Mesothelial cell of epicardium (in vitro differentiated cells): ENCODE measurements at regions not wholly inside any gene's neighbourhood (a gene's known extent, or its start where the extent isn't known, plus 50 kb on each side); places are given as distances from the start of the nearest gene placed in this dataset.

Experiments
- DNase-seq, 2 experiments: peaks; one replicate each; pipeline ENCODE4 v3.0.0; 2021; ENCODE audit warnings: low spot score in 2 of 2; ENCODE audit not compliant: unreplicated experiment in 2 of 2
- H3K27ac Mint-ChIP-seq: 2 replicates; pipeline ENCODE4 v1.8.0; 2021; ENCODE audit warnings: mixed read lengths
- H3K27me3 Mint-ChIP-seq: 2 replicates; pipeline ENCODE4 v1.8.0; 2021; ENCODE audit warnings: low read depth, mixed read lengths
- H3K36me3 Mint-ChIP-seq: 2 replicates; pipeline ENCODE4 v1.8.0; 2021; ENCODE audit warnings: mixed read lengths
- H3K4me1 Mint-ChIP-seq: 2 replicates; pipeline ENCODE4 v1.8.0; 2021; ENCODE audit warnings: mixed read lengths
- H3K4me3 Mint-ChIP-seq: 2 replicates; pipeline ENCODE4 v1.8.0; 2021; ENCODE audit warnings: mild to moderate bottlenecking, moderate library complexity, mixed read lengths
- H3K9me3 Mint-ChIP-seq: 2 replicates; pipeline ENCODE4 v1.8.0; 2021; ENCODE audit warnings: mixed read lengths
- CTCF ChIP-seq: fragments of 200-600 bp; sonication (generic); IDR thresholded peaks from one replicate; pipeline ENCODE4 v1.5.0; 2021; ENCODE audit warnings: antibody characterized with exemption; ENCODE audit not compliant: unreplicated experiment

- Mint-ChIP-seq H3K27ac (no peak overlapping the region), H3K27me3 (peaks cover 2% of the 10 kb centered on the region), H3K4me3 (no peak overlapping the region), H3K36me3 (no peaks in the 10 kb centered on the region), H3K9me3 (peaks cover 7% of the 10 kb centered on the region), H3K4me1 (no peaks in the 10 kb centered on the region)
- no peak for TF ChIP-seq CTCF
- no peak for DNase-seq
Measured at GRCh38 chr3:18625085-18625484, 199.9 kb upstream of the SATB1 start.

GRCh38 chr3:18623220-18623619, 198.1 kb upstream of the SATB1 start:
- no peak for TF ChIP-seq CTCF
- H3K4me3 Mint-ChIP-seq = no peak overlapping the region
- H3K4me1 Mint-ChIP-seq = no peaks in the 10 kb centered on the region
- DNase-seq = no peak
- H3K27me3 Mint-ChIP-seq = peaks cover 2% of the 10 kb centered on the region
- H3K9me3 Mint-ChIP-seq = peaks cover 7% of the 10 kb centered on the region
- H3K36me3 Mint-ChIP-seq = no peaks in the 10 kb centered on the region
- H3K27ac Mint-ChIP-seq = no peak overlapping the region

- Mint-ChIP-seq H3K4me3 (no peak overlapping the region), H3K9me3 (no peaks in the 10 kb centered on the region), H3K36me3 (no peaks in the 10 kb centered on the region), H3K27ac (no peak overlapping the region), H3K4me1 (no peaks in the 10 kb centered on the region), H3K27me3 (no peaks in the 10 kb centered on the region)
- TF ChIP-seq CTCF = no peak
- DNase-seq = no peak
Measured at GRCh38 chr3:18618723-18619122, 193.6 kb upstream of the SATB1 start.

- no peak overlapping the region for H3K4me3 Mint-ChIP-seq
- no peak for TF ChIP-seq CTCF
- H3K27me3 Mint-ChIP-seq = no peaks in the 10 kb centered on the region
- DNase-seq = no peak
- peaks cover 3% of the 10 kb centered on the region for H3K36me3 Mint-ChIP-seq
- H3K9me3 Mint-ChIP-seq = peaks cover 9% of the 10 kb centered on the region
- no peaks in the 10 kb centered on the region for H3K4me1 Mint-ChIP-seq
- H3K27ac Mint-ChIP-seq = no peak overlapping the region
Measured at GRCh38 chr3:18611991-18612390, 186.9 kb upstream of the SATB1 start.

GRCh38 chr3:18609187-18609586, 184.0 kb upstream of the SATB1 start:
- peaks cover 9% of the 10 kb centered on the region for H3K9me3 Mint-ChIP-seq
- no peak overlapping the region for H3K4me3 Mint-ChIP-seq
- no peak overlapping the region for H3K27ac Mint-ChIP-seq
- H3K4me1 Mint-ChIP-seq = no peaks in the 10 kb centered on the region
- peaks cover 3% of the 10 kb centered on the region for H3K36me3 Mint-ChIP-seq
- no peaks in the 10 kb centered on the region for H3K27me3 Mint-ChIP-seq
- no peak for TF ChIP-seq CTCF
- DNase-seq = no peak

- TF ChIP-seq CTCF = no peak
- peaks cover 10% of the 10 kb centered on the region for H3K36me3 Mint-ChIP-seq
- H3K27ac Mint-ChIP-seq = no peak overlapping the region
- no peaks in the 10 kb centered on the region for H3K27me3 Mint-ChIP-seq
- no peak for DNase-seq
- H3K9me3 Mint-ChIP-seq = peaks cover 29% of the 10 kb centered on the region
- H3K4me3 Mint-ChIP-seq = no peak overlapping the region
- H3K4me1 Mint-ChIP-seq = no peaks in the 10 kb centered on the region
Measured at GRCh38 chr3:18597919-18598318, 172.8 kb upstream of the SATB1 start.
